H9 (cell line): ENCODE measurements at regions not wholly inside any gene's neighbourhood (a gene's known extent, or its start where the extent isn't known, plus 50 kb on each side); places are given as distances from the start of the nearest gene placed in this dataset.

ENCODE experiments used
- DNase-seq: peaks from one replicate; pipeline ENCODE4 v3.0.0-alpha.2; 2017
- H2AFZ ChIP-seq: one replicate; pipeline ENCODE4 v1.6.1; 2013; ENCODE audit warnings: mild to moderate bottlenecking, low read length, control low read depth, moderate library complexity
- H2AK5ac ChIP-seq: 2 replicates; pipeline ENCODE4 v1.6.1; 2013; ENCODE audit warnings: low read length, control low read depth, mixed read lengths; ENCODE audit not compliant: insufficient read length
- H2BK120ac ChIP-seq: one replicate; pipeline ENCODE4 v1.6.1; 2013; ENCODE audit warnings: low read depth, mild to moderate bottlenecking, low read length, control low read depth, inconsistent platforms; ENCODE audit not compliant: poor library complexity, severe bottlenecking
- H2BK12ac ChIP-seq: 2 replicates; pipeline ENCODE4 v1.6.1; 2013; ENCODE audit warnings: low read length, control low read depth, mixed read lengths, low read depth; ENCODE audit not compliant: insufficient read length
- H2BK15ac ChIP-seq: 2 replicates; pipeline ENCODE4 v1.6.1; 2013; ENCODE audit warnings: low read depth, low read length, control low read depth
- H2BK20ac ChIP-seq: one replicate; pipeline ENCODE4 v1.6.1; 2013; ENCODE audit warnings: low read depth, mild to moderate bottlenecking, low read length, control low read depth, inconsistent platforms; ENCODE audit not compliant: poor library complexity, severe bottlenecking
- H2BK5ac ChIP-seq: 2 replicates; pipeline ENCODE4 v1.6.1; 2013; ENCODE audit warnings: low read length, control low read depth, mixed read lengths; ENCODE audit not compliant: insufficient read length
- H3K14ac ChIP-seq: 2 replicates; pipeline ENCODE4 v1.6.1; 2013; ENCODE audit warnings: low read length, control low read depth; ENCODE audit not compliant: insufficient read depth
- H3K18ac ChIP-seq: 2 replicates; pipeline ENCODE4 v1.6.1; 2013; ENCODE audit warnings: low read depth, mild to moderate bottlenecking, mixed read lengths, low read length, control low read depth; ENCODE audit not compliant: insufficient read length
- H3K23ac ChIP-seq: 2 replicates; pipeline ENCODE4 v1.6.1; 2013; ENCODE audit warnings: low read length, control low read depth, mixed read lengths, low read depth; ENCODE audit not compliant: insufficient read length
- H3K23me2 ChIP-seq: 2 replicates; pipeline ENCODE4 v1.6.1; 2013; ENCODE audit warnings: low read depth, mild to moderate bottlenecking, mixed read lengths, low read length, control low read depth; ENCODE audit not compliant: insufficient read length, poor library complexity, severe bottlenecking
- H3K27ac ChIP-seq: 2 replicates; pipeline ENCODE4 v1.5.1; 2013; ENCODE audit warnings: low read length, control low read depth, mixed read lengths, low read depth; ENCODE audit not compliant: insufficient read length
- H3K27me3 ChIP-seq: 2 replicates; pipeline ENCODE4 v1.6.1; 2013; ENCODE audit warnings: low read length, control low read depth, inconsistent platforms; ENCODE audit not compliant: insufficient read depth
- H3K4ac ChIP-seq: 2 replicates; pipeline ENCODE4 v1.6.1; 2013; ENCODE audit warnings: low read depth, mild to moderate bottlenecking, control low read depth, inconsistent platforms, low read length, moderate library complexity
- H3K4me1 ChIP-seq: 2 replicates; pipeline ENCODE4 v1.6.1; 2013; ENCODE audit warnings: low read length, control low read depth, inconsistent platforms; ENCODE audit not compliant: insufficient read depth
- H3K4me2 ChIP-seq: 2 replicates; pipeline ENCODE4 v1.6.1; 2013; ENCODE audit warnings: low read length, control low read depth, mixed read lengths; ENCODE audit not compliant: insufficient read length, insufficient read depth
- H3K56ac ChIP-seq: 2 replicates; pipeline ENCODE4 v1.6.1; 2013; ENCODE audit warnings: low read depth, mild to moderate bottlenecking, mixed read lengths, low read length, control low read depth; ENCODE audit not compliant: insufficient read length
- H3K79me1 ChIP-seq: 2 replicates; pipeline ENCODE4 v1.6.1; 2013; ENCODE audit warnings: low read depth, mild to moderate bottlenecking, moderate library complexity, low read length, control low read depth, inconsistent platforms; ENCODE audit not compliant: insufficient read depth, poor library complexity, severe bottlenecking
- H3K79me2 ChIP-seq: 2 replicates; pipeline ENCODE4 v1.6.1; 2013; ENCODE audit warnings: low read length, control low read depth, inconsistent platforms; ENCODE audit not compliant: insufficient read depth
- H3K9ac ChIP-seq: 2 replicates; pipeline ENCODE4 v1.6.1; 2013; ENCODE audit warnings: low read length, control low read depth, mixed read lengths; ENCODE audit not compliant: insufficient read length; ENCODE audit errors: extremely low read depth
- H3K9me3 ChIP-seq: one replicate; pipeline ENCODE4 v1.6.1; 2013; ENCODE audit warnings: low read depth, low read length, inconsistent platforms; ENCODE audit not compliant: control insufficient read depth
- H3T11ph ChIP-seq: one replicate; pipeline ENCODE4 v1.6.1; 2013; ENCODE audit warnings: mild to moderate bottlenecking, low read length, control low read depth, inconsistent platforms
- H4K20me1 ChIP-seq: one replicate; pipeline ENCODE4 v1.6.1; 2013; ENCODE audit not compliant: control insufficient read depth, insufficient read length, insufficient read depth
- H4K5ac ChIP-seq: 2 replicates; pipeline ENCODE4 v1.6.1; 2013; ENCODE audit warnings: low read depth, mild to moderate bottlenecking, mixed read lengths, low read length, control low read depth; ENCODE audit not compliant: insufficient read length
- H4K8ac ChIP-seq: replicated peaks from 2 replicates; pipeline ENCODE4 v1.6.1; 2013; ENCODE audit warnings: low read length, control low read depth, mixed read lengths, low read depth; ENCODE audit not compliant: insufficient read length
- H4K91ac ChIP-seq: 2 replicates; pipeline ENCODE4 v1.6.1; 2013; ENCODE audit warnings: low read depth, mild to moderate bottlenecking, moderate library complexity, mixed read lengths, low read length, control low read depth; ENCODE audit not compliant: insufficient read length
- H3K27ac Mint-ChIP-seq, 3 experiments: 2 replicates in 2 of 3; 3 replicates in 1 of 3; pipeline ENCODE4 v1.8.0; 2020 to 2021; ENCODE audit warnings: mixed read lengths in 3 of 3, mild to moderate bottlenecking in 1 of 3, moderate library complexity in 1 of 3
- H3K27me3 Mint-ChIP-seq: 2 replicates; pipeline ENCODE4 v1.8.0; 2021; ENCODE audit warnings: low read depth, mild to moderate bottlenecking, moderate library complexity, mixed read lengths
- H3K36me3 Mint-ChIP-seq, 3 experiments: 2 replicates in 2 of 3; 3 replicates in 1 of 3; pipeline ENCODE4 v1.8.0; 2020 to 2021; ENCODE audit warnings: low read depth in 3 of 3, mixed read lengths in 3 of 3; ENCODE audit not compliant: insufficient read depth in 1 of 3
- H3K4me1 Mint-ChIP-seq, 2 experiments: 2 replicates each; pipeline ENCODE4 v1.8.0; 2020; ENCODE audit warnings: mixed read lengths in 2 of 2
- H3K4me3 Mint-ChIP-seq, 2 experiments: 2 replicates in 1 of 2; 3 replicates in 1 of 2; pipeline ENCODE4 v1.8.0; 2020 to 2021; ENCODE audit warnings: mild to moderate bottlenecking in 2 of 2, mixed read lengths in 2 of 2, moderate library complexity in 1 of 2
- H3K9me3 Mint-ChIP-seq, 2 experiments: 2 replicates in 1 of 2; 3 replicates in 1 of 2; pipeline ENCODE4 v1.8.0; 2020; ENCODE audit warnings: mild to moderate bottlenecking in 2 of 2, mixed read lengths in 2 of 2, moderate library complexity in 1 of 2
- WGBS: extraction: QIAGEN DNeasy Blood & Tissue Kit; methylation state at CpG from one replicate; pipeline ENCODE4 v1.1.7; 2013; ENCODE audit warnings: missing lambda C conversion rate, low lambda C conversion rate, mixed read lengths; ENCODE audit not compliant: insufficient read length; ENCODE audit errors: extremely low coverage; 5-methylcytosine and 5-hydroxymethylcytosine counted together
- TF ChIP-seq, protein P1 (sequence below): fragments of 200-600 bp; sonication (generic); conservative IDR thresholded peaks from 3 replicates; pipeline ENCODE4 v1.8.0; 2021; ENCODE audit warnings: antibody characterized with exemption, mild to moderate bottlenecking

DNA sequence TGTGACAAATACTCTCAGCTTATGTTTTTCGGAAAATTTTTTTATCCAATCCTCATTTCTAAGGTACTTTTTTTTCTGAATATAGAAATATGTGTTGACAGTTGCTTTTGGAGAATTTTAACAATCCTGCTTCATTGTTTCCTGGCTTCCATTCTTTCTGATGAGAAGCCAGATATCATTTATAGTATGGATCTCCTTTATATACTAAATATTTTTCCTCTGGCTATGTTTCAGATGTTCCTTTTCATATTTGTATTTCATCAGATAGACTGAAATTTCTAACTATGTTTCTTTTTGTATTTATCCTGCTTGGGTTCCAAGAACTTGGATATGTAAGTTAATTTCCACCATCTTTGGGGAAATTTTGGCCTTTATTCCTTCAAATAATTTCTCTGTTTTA, 138.9 kb upstream of the CDH11 start:
- Mint-ChIP-seq H3K36me3 (no peaks in the 10 kb centered on the region; a peak in 1 of 7 replicates), H3K27me3 (no peaks in the 10 kb centered on the region; the same call in 1 of the 2 replicates)

More for the DNA sequence above, 138.9 kb upstream of the CDH11 start:
- H2BK120ac ChIP-seq: no peak overlapping the region
- Mint-ChIP-seq H3K27ac (no peak overlapping the region), H3K9me3 (peaks cover 3 to 4% of the 10 kb centered on the region in 2 experiments; a peak in 4 of 5 replicates), H3K4me3 (no peak overlapping the region), H3K4me1 (no peaks in the 10 kb centered on the region)
- H4K91ac ChIP-seq: no peak overlapping the region
- H3K23ac ChIP-seq: no peak overlapping the region
- TF ChIP-seq, protein P1, sequence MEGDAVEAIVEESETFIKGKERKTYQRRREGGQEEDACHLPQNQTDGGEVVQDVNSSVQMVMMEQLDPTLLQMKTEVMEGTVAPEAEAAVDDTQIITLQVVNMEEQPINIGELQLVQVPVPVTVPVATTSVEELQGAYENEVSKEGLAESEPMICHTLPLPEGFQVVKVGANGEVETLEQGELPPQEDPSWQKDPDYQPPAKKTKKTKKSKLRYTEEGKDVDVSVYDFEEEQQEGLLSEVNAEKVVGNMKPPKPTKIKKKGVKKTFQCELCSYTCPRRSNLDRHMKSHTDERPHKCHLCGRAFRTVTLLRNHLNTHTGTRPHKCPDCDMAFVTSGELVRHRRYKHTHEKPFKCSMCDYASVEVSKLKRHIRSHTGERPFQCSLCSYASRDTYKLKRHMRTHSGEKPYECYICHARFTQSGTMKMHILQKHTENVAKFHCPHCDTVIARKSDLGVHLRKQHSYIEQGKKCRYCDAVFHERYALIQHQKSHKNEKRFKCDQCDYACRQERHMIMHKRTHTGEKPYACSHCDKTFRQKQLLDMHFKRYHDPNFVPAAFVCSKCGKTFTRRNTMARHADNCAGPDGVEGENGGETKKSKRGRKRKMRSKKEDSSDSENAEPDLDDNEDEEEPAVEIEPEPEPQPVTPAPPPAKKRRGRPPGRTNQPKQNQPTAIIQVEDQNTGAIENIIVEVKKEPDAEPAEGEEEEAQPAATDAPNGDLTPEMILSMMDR: no peak
- no peaks in the 10 kb centered on the region for H3K23me2 ChIP-seq
- no peaks in the 10 kb centered on the region for H4K20me1 ChIP-seq
- H3K4ac ChIP-seq: no peak overlapping the region
- no peak overlapping the region for H3K56ac ChIP-seq
- H3K79me2 ChIP-seq: no peaks in the 10 kb centered on the region
- H3K9me3 ChIP-seq: no peaks in the 10 kb centered on the region
- no peak overlapping the region for H3K27ac ChIP-seq
- no peak overlapping the region for H2BK15ac ChIP-seq
- no peak overlapping the region for H3K4me2 ChIP-seq
- no peak overlapping the region for H4K5ac ChIP-seq
- no peak overlapping the region for H3T11ph ChIP-seq
- H2BK12ac ChIP-seq: no peak overlapping the region
- H2AFZ ChIP-seq: no peak overlapping the region
- no peak overlapping the region for H3K9ac ChIP-seq
- WGBS: no CpG with 5 or more reads among the region's 1 CpG
- DNase-seq: no peak
- H3K14ac ChIP-seq: no peak overlapping the region
- H3K18ac ChIP-seq: no peak overlapping the region
- no peak overlapping the region for H4K8ac ChIP-seq
- H3K4me1 ChIP-seq: no peaks in the 10 kb centered on the region
- H2BK5ac ChIP-seq: no peak overlapping the region
- no peaks in the 10 kb centered on the region for H3K27me3 ChIP-seq
- H2AK5ac ChIP-seq: no peak overlapping the region
- no peaks in the 10 kb centered on the region for H3K79me1 ChIP-seq
- no peak overlapping the region for H2BK20ac ChIP-seq
